IMR-90 (cell line): ENCODE measurements at regions not wholly inside any gene's neighbourhood (a gene's known extent, or its start where the extent isn't known, plus 50 kb on each side); places are given as distances from the start of the nearest gene placed in this dataset.

Source experiments
- CEBPB ChIP-seq: IDR thresholded peaks from 2 replicates; pipeline ENCODE4 v1.6.1; 2012; ENCODE audit warnings: low read depth, low read length, improper control_type of control experiment
- CTCF ChIP-seq: conservative IDR thresholded peaks from 2 replicates; pipeline ENCODE4 v1.5.1; 2012; ENCODE audit warnings: mild to moderate bottlenecking, low read depth, low read length, improper control_type of control experiment
- MAFK ChIP-seq: IDR thresholded peaks from 2 replicates; pipeline ENCODE4 v1.6.1; 2012; ENCODE audit warnings: low read depth, low read length, improper control_type of control experiment
- MXI1 ChIP-seq: IDR thresholded peaks from 2 replicates; pipeline ENCODE4 v1.6.1; 2012; ENCODE audit warnings: low read depth, mild to moderate bottlenecking, low read length, moderate library complexity, borderline replicate concordance
- POLR2A ChIP-seq: IDR thresholded peaks from 2 replicates; pipeline ENCODE4 v1.6.1; 2012; ENCODE audit warnings: mild to moderate bottlenecking, low read depth, low read length
- RAD21 ChIP-seq: IDR thresholded peaks from 2 replicates; pipeline ENCODE4 v1.6.1; 2012; ENCODE audit warnings: low read length, improper control_type of control experiment
- USF2 ChIP-seq: fragments of 150-350 bp; IDR thresholded peaks from 2 replicates; pipeline ENCODE4 v1.6.1; 2017; ENCODE audit warnings: mild to moderate bottlenecking, antibody characterized with exemption, low read length, low read depth

GRCh38 chr5:124207118-124207517 lies 539.3 kb downstream of the ZNF608 start:
- TF ChIP-seq CTCF (no peak), USF2 (no peak), MAFK (no peak), RAD21 (no peak), MXI1 (no peak), CEBPB (no peak), POLR2A (no peak)
